LNCAP (cell line): ENCODE measurements at regions not wholly inside any gene's neighbourhood (a gene's known extent, or its start where the extent isn't known, plus 50 kb on each side); places are given as distances from the start of the nearest gene placed in this dataset.

Experiments used
- CTCF ChIP-seq: fragments of 450-650 bp; IDR thresholded peaks from 2 replicates; pipeline ENCODE4 v1.5.1; 2017; ENCODE audit warnings: mild to moderate bottlenecking

GRCh38 chr2:15069149-15069548, 436.6 kb downstream of the LRATD1 start:
- TF ChIP-seq CTCF: no peak

DNA sequence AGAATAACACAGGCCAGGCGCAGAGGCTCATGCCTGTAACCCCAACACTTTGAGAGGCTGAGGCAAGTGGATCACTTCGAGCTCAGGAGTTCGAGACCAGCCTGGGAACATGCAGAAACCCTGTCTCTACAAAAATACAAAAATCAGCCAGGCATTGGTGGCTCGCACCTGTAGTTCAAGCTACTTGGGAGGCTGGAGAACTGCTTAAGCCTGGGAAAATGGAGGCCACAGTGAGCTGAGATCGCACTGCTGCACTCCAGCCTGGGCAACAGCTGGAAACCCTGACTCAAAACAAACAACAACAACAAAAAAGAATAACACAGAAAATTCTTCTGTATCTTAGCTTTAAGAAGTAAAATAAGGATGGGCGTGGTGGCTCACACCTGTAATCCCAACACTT, 440.3 kb downstream of the LRATD1 start:
- TF ChIP-seq CTCF: no peak

DNA sequence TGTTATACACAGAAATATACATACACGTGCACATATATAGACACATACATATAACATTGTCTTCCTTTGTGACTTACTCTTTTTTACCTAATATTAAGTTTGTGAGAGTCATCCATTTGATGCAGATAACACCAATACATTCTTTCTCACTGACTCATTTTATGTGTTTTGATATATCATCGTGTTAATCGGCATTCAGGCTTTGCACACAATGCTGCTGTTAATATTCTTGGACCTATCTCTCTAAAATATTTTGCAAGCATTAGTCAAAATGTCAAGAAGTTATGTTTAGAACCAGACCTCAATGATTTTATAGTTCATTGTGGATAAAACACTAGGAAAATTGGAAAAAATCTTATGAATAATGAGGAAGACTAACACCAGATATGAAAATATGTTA, 441.1 kb downstream of the LRATD1 start:
- no peak for TF ChIP-seq CTCF

- TF ChIP-seq CTCF: no peak
Observed at GRCh38 chr2:15074319-15074718, 441.8 kb downstream of the LRATD1 start.

- no peak for TF ChIP-seq CTCF
Observed at GRCh38 chr2:15074751-15075700, 442.5 kb downstream of the LRATD1 start.

- no peak for TF ChIP-seq CTCF
Observed at GRCh38 chr2:15076668-15077067, 444.2 kb downstream of the LRATD1 start.

DNA sequence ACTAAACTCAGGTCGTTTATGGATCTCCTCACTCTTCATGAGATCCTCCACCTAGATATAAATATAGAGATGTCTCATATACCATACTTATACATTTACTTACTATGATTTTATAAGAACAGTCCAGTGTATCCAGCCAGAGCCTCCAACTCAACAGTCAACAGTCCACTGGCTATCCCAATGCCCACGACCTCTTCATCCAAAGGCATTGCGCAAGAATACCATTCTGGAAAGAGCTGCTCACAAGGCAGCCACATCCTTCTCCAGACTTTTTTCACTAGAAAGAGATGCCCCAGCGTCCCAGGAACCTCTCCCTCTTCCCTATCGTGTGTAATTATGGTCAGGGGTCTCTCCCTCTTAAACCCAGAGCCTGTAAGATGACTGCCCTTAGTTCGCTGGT, 448.8 kb downstream of the LRATD1 start:
- TF ChIP-seq CTCF: no peak
